ENCODE measurements at regions not wholly inside any gene's neighbourhood (a gene's known extent, or its start where the extent isn't known, plus 50 kb on each side); places are given as distances from the start of the nearest gene placed in this dataset.
"Not testable (repeated sequence)": the region's sequence is repeated elsewhere in the genome, so short reads cannot be mapped to it uniquely, and the experiment has no call there.

DNA sequence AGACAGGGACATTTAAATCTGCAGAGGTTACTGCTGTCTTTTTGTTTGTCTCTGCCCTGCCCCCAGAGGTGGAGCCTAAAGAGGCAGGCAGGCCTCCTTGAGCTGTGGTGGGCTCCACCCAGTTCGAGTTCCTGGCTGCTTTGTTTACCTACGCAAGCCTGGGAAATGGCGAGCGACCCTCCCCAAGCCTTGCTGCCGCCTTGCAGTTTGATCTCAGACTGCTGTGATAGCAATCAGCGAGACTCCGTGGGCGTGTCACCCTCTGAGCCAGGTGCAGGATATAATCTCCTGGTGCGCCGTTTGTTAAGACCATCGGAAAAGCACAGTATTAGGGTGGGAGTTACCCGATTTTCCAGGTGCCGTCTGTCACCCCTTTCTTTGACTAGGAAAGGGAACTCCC lies 93.3 kb downstream of the ANKRD30BL start:
- DNase-seq = not testable (repeated sequence)

DNA sequence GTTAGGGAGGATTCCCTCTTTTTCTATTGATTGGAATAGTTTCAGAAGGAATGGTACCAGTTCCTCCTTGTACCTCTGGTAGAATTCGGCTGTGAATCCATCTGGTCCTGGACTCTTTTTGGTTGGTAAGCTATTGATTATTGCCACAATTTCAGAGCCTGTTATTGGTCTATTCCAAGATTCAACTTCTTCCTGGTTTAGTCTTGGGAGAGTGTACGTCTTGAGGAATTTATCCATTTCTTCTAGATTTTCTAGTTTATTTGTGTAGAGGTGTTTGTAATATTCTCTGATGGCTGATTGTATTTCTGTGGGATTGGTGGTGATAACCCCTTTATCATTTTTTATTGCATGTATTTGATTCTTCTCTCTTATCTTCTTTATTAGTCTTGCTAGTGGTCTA lies 96.4 kb downstream of the ANKRD30BL start:
- DNase-seq = not testable (repeated sequence)

DNA sequence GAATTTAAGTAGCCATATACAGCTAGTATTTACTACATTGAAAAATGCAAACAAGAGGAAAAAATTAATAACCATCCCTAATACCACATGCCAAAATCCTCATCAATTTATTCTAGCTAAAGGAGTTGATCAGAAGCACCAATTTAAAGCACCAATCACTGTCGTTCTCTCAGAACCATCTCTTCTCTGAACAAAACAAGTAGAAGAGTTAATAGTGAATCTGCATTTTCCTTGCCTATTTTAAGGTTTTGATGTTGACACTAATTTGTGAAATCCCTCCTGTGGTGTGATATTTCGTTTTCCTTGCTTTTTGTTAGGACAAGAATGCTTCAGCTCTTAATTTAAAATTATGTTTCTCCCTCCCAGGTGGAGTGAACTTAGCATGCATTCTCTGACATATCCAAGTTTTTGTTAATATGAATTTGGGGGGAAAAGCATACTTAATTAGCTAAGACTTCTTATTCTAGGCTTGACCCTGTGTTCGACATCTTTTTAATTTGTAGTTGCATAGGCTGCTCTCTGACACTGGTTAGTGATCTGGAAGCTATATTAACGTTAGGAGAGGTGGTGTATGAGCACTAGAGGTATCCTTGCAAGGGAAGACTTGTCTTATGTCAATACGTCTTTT lies 122.0 kb downstream of the ANKRD30BL start:
- DNase-seq = not testable (repeated sequence)

DNA sequence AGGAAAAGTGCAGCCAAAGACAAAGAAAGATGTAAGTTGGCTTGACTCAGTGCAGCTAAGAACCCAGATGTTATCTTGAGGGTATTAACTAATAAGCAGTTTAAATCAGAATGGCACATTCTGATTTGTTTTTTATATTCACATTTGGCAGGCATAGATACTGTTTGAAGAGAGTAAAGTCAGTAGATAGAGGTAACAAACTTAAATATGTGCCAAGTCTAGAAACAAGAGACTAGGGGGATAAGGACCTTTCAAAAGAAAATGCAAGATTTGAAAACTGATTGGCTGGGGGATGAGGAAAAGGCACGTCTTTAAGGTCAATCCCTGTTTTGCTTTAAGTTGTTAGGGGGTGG lies 122.9 kb downstream of the ANKRD30BL start:
- not testable (repeated sequence) for DNase-seq

DNA sequence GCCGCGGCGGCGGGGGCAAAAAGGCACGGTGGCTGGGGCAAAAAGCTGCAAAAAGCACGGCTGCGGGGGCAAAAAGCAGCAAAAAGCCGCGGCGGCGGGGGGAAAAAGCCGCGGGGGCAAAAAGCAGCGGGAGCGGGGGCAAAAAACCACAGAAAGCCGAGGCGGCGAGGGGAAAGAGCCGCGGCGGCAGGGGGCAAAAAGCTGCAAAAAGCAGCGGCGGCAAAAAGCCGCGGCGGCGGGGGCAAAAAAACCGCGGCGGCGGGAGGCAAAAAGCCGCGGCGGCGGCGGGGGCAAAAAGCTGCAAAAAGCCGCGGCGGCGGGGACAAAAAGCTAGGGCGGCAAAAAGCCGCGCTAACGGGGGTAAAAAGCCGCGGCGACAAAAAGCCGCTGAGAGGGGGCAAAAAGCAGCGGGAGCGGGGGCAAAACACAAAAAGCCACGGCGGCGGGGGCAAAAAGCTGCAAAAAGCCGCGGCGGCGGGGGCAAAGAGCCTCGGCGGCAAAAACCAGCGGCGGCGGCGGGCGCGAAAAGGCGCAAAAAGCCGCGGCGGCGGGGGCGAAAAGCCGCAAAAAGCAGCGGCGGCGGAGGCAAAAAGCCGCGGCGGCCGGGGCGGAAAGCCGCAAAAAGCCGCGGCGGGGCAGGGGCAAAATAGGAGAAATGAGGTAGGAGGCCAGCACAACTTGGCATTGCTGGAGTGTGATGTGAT lies 123.4 kb downstream of the ANKRD30BL start:
- DNase-seq = no peak

DNA sequence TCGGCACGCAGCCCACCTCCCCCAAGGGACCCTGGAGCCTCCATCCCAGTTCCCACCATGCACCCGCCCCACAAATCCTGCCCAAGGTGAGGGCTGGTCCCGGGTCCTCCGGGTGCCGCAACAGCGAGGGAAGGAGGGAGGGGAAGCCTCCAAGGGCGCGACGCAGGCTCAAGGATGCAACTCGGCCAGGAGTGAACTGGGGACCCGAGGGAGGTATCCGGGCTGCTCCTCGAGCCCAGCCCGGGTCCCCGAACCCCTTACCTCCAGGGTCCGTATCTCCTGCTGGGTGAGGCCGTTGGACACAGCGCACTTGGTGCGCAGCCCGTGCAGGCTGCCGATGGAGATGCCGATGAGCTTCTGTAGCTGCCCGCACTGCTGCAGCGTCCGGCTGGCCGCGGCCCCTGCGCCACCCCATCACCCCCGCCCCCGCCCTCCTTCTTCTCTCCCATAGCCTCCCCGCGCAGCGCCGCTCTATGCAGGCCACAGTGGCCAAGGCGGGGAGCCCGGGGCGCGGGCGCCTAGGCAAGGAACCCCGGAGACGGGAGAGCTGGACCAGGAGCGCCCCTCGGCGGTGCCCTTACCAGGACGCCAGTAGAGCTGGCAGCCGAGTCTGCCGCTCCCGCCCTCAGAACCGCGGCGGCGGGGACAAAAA lies 124.1 kb downstream of the ANKRD30BL start:
- DNase-seq = no peak

DNA sequence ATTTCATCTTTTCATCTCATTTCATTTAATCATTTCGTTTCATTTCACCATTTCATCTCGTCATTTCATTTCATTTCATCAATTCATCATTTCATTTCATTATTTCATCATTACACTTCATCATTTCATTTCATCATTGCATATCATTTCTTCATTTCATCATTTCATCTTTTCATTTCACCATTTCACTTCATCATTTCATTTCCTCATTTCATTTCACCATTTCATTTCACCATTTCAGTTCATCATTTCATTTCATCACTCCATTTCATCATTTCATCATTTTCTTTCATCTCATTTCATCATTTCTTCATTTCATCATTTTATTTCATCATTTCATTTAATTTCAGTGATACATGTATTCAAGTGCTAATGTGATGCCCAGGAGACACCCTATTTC lies 127.1 kb downstream of the ANKRD30BL start:
- DNase-seq = no peak

DNA sequence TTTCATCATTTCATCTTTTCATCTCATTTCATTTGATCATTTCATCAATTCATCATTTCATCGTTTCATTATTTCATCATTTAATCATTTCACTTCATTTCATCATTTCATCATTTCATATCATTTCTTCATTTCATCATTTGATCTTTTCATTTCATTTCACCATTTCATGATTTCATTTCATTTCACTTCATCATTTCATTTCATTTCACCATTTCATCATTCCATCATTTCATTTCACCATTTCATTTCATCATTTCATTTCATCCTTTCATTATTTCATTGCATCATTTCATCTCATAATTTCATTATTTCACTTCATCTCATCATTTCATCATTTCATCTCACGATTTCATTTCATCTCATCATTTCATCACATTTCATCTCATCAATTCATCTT lies 127.8 kb downstream of the ANKRD30BL start:
- no peak for DNase-seq

DNA sequence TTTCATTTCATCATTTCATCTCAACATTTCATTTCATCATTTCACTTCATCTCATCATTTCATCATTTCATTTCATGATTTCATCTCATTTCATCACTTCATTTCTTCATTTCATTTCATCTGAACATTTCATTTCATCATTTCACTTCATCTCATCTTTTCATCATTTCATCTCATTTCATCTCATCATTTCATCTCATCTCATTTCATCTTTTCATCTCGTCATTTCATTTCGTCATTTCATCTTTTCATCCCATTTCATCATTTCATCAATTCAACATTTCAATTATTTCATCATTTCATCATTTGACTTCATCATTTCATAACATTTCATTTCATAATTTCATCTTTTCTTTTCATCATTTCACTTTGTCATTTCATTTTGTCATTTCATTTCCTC lies 128.4 kb downstream of the ANKRD30BL start:
- DNase-seq = no peak

DNA sequence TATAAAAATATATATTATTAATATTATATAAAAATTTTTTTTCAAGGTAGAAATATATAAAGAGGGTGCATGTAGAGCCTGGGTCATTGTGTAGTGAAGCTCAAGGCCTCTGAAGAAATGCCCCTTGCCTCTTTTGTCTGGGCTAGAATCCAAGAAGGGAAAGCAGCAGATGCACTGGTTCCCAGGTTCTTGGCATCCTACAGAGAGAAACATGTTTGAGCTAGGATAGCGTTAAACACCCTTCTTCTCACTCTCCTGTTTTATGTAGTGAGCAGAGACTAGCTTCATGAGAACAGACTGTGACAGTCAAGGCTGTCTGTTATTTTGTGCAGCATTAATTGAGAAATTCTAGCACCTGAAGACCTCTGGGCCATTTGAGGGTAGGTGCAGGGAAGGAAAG lies 149.7 kb downstream of the ANKRD30BL start:
- not testable (repeated sequence) for DNase-seq

DNA sequence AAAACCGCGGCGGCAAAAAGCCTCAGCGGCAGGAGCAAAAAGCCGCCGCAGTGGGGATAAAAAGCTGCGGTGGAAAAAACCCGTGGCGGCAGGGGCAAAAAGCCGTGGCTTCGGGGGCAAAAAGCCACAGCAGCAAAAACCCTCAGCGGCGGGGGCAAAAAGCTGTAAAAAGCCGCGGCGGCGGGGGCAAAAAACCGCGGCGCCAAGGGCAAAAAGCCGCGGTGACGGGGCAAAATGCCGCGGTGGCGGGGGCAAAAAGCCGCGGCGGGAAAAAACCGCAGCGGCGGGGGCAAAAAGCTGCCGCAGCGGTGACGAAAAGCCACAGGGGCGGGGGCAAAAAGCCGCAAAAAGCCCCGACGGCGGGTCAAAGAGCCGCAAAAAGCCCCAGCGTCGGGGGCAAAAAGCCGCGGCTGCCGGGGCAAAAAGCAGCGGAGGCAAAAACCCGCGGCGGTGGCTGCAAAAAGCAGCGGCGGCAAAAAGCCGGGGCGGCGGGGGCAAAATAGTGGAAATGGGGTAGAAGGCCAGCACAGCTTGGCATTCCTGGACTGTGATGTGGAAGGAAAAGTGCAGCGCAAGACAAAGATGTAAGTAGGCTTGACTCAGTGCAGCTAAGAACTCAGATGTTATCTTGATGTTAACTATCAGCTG lies 151.8 kb downstream of the ANKRD30BL start:
- no peak for DNase-seq

DNA sequence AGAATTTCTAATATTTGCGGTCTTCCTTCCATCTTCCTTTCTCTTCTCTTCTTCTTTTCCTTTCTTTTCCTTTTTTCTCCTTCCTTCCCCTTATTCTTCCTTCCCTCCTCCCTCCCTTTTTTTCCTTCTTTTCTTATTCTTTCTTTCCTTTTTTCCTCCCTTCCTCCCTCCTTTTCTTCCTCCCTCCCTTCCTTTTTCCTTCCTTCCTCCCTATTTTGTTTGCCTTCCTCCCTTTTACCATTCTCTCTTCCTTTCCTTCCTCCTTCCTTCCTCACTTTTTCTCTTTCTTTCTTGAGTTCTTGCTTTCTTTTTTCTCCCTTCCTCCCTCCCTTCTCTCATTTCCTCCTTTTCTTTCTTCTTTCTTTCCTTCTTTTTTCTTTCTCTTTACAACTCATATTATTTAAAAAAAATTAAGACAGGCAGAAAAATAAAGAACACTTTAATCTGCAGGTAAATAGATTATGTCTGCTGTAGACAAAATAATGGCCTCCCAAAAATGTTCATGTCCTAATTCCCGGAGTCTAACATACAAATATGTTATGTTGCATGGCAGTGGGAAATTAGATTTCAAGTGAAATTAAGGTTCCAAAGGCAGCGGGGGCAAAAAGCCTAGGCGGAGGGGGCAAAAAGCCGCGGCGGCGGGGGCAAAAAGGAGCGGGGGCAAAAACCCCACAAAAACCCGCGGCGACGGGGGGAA lies 152.4 kb downstream of the ANKRD30BL start:
- no peak for DNase-seq

DNA sequence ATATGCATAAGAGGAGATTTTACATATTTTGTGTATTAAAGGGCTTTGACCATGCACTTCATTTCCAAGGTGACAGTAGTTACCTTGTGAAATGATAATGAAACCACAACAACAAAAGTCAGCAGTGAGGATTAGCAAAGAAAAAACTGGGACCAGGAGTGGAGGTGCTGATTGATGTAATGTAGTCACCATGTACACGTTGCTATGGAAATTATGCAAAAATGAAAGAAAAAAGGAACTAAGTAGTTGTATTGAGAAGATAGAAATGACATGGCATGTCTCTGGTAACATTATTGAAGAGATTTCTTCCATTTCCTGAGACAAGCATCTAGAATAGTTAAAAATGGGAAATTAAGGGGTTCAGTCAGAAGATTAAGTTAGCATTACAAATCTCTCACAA lies 171.0 kb downstream of the ANKRD30BL start:
- DNase-seq = not testable (repeated sequence)

DNA sequence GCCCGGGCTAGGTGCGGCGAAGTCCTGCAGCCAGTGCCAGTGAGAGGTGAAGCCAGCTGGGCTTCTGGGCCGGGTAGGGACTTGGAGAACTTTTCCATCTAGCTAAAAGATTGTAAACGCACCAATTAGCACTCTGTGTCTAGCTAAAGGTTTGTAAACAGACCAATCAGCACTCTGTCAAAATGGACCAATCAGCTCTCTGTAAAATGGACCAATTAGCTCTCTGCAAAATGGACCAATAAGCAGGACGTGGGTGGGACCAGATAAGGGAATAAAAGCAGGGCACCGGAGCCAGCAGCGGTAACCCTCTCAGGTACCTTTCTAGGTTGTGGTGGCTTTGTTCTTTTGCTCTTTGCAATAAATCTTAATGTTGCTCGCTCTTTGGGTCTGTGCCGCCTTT lies 195.1 kb downstream of the ANKRD30BL start:
- DNase-seq = not testable (repeated sequence)

DNA sequence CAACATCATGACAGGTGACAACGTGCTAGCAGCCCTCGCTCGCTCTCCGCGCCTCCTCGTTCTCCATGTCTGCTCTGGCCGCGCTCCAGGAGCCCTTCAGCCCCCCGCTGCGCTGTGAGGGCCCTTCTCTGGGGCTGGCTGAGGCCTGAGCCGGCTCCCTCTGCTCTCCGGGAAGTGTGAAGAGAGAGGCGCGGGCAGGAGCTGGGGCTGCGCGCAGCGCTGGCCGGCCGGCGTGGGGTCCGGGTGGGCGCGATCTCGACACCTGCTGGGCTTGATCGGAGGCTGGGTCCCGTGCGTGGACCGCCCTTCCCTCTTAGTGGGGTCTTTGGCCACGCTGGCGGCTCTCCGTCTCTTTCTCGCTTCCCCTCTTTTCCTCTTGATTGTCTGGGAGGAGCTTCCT lies 195.5 kb downstream of the ANKRD30BL start:
- no peak for DNase-seq

DNA sequence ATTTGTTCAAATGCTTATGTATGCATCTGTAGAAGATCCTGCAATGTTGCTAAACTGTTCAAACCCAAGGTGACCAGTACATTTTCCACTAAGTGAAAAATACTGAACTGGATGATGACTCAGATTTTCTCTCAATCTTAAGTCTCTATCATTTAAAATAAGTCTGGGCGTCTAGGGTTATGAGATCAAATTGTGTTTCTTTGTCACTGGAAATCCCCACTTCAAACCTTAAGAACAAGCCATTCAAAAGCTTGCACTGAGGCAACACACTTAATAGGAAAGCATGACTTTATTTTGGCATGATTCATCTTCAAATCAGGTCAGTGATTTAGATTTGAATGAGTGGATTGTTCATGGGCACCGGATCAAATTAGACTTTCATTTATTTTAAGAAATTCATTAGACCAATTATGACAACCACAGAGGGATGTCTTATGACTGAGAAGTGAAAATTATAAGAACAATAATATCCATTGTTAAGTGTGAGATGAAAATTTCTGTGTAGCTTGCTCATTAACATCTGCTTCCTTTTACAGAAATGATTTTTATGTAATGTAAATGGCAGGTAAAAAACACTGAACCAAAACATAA lies 203.6 kb downstream of the ANKRD30BL start:
- DNase-seq = not testable (repeated sequence)

DNA sequence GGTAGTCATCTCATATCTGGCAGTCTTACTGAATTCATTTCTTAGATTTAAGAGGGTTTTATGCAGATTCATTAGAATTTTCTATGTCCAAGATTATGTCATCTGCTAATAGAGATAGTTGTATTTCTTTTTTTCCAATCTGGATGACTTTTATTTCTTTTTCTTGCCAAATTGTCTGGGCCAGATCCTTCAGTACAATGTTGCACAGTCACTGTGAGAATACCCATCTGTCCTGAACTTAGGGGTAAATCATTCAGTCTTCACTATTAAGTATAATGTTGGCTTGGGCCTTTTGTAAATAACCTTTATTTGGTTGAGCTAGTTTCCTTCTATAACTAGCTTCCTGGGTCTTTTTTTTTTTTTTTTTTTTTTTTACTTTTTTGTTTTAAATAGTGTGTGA lies 213.1 kb downstream of the ANKRD30BL start:
- not testable (repeated sequence) for DNase-seq

DNA sequence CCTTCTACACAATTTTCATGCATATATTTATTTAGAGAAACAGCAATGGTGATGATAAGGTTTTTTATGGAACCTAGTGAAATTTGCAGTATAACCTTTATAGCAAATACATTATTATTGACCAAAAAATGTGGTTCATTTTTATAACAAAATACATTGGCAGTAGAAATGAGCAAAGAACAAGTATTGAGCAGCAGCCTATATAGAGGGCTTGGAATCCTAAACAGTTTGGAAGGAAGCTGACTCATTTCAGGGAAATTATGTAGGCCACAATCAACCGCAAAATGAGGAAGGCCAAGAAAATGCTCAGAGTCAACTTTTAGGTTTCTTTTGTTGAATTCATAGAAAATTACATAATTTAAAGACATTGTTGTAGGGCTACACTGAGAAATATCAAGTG lies 238.5 kb downstream of the ANKRD30BL start:
- DNase-seq = peak; percentile 27

DNA sequence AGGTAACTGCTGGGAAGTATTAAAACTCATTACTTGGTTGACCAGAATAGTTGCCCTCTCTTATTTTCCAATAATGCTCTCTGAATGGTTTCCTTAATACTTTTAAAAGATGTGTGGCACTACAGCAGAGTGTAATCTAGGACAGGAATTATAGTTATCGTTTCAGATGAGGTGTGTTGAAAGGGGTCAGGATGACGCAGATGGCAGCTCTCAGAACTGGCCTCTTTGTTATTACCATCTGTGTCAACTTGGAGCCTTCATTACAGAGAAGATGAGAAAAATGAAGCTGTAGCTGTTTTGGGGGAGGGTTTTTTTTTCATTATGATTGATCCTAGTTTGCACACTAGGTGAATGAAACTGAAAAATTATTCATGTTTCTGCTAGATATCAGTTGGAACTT lies 238.9 kb downstream of the ANKRD30BL start:
- DNase-seq = peak; percentile 0

All from GF-D8 (cell line).